ENCODE measurements at regions not wholly inside any gene's neighbourhood (a gene's known extent, or its start where the extent isn't known, plus 50 kb on each side); places are given as distances from the start of the nearest gene placed in this dataset.

DNA sequence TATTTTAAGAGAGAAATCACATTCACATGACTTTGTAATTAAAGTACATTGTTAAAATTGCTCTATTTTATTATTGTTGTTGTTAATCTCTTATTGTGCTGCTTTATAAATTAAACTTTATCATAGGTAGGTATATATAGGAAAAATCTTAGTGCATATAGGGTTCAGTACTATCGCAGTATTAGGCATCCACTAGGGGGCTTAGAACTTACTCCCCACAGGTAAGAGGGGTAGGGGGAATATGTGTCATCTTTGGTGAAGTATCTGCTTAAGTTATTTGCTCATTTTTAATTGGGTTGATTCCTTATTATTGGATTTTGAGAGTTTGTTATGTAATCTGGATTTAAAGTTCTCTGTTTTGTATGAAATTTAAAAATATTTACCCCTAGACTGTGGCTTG lies 385.2 kb downstream of the DUSP10 start:
- 87 to 95% methylated on average over 1 of the region's 1 CpG for whole genome bisulfite sequencing, 2 experiments (ENCODE audit: low coverage in 1 of 2, low lambda C conversion rate in 2 of 2, missing lambda C conversion rate in 2 of 2)
- no peak for TF ChIP-seq EZH2 (IDR thresholded peaks at IDR 0.05; ENCODE audit: insufficient read depth, poor library complexity, severe bottlenecking)
- TF ChIP-seq EZH2phosphoT487 (IDR thresholded peaks at IDR 0.05; ENCODE audit: insufficient read depth, low read depth), result no peak
- no peak overlapping the region for H3K4me3 ChIP-seq
- H3K9me2 ChIP-seq (ENCODE audit: insufficient read depth), result no peaks in the 10 kb centered on the region; the same call in 1 of the 2 replicates
- H3K27me3 ChIP-seq (replicated peaks; ENCODE audit: insufficient read depth), result no peaks in the 10 kb centered on the region
- no peak overlapping the region for H3K4me2 ChIP-seq (ENCODE audit: unreplicated experiment)
- H3K79me2 ChIP-seq (ENCODE audit: insufficient read depth), result no peaks in the 10 kb centered on the region
- H3K4me1 ChIP-seq (ENCODE audit: insufficient read depth), result no peaks in the 10 kb centered on the region
- in situ Hi-C loops (cut with MboI), result no loop called here
- no peak overlapping the region for H3K27ac ChIP-seq
- no peaks in the 10 kb centered on the region for H4K20me1 ChIP-seq (ENCODE audit: insufficient read depth)
- no peak for DNase-seq
- H3K36me3 ChIP-seq (ENCODE audit: low read depth), result no peaks in the 10 kb centered on the region
- H2AFZ ChIP-seq, result no peak overlapping the region
- H3K9me3 ChIP-seq (ENCODE audit: low read depth), result no peaks in the 10 kb centered on the region
- no peaks in the 10 kb centered on the region for H3F3A ChIP-seq (ENCODE audit: insufficient read depth)
- H3K9ac ChIP-seq, result no peak overlapping the region

DNA sequence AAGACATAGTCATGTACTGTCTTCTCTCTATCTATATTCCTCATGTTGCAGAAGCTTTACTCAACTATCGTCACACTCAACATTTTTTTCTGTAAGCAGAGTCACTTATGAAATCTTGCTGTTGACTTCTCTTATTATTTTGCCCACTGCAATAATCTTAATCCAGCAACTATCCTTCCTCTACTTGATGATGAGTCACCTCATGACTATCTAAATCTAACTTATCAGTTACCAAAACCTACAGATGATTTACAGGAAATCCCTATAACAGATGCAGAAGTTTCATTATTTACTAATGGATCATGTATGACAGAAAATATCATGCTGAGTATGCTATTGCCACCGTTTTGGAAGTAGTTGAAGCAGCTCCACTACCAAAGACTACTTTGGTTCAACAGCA lies 378.9 kb downstream of the DUSP10 start:
- H3K27ac ChIP-seq, result no peak overlapping the region
- no peak overlapping the region for H3K9ac ChIP-seq
- in situ Hi-C loops (cut with MboI), result no loop called here
- H3K9me2 ChIP-seq (ENCODE audit: insufficient read depth), result no peaks in the 10 kb centered on the region
- no peak for TF ChIP-seq EZH2 (IDR thresholded peaks at IDR 0.05; ENCODE audit: insufficient read depth, poor library complexity, severe bottlenecking)
- no peak for TF ChIP-seq EZH2phosphoT487 (IDR thresholded peaks at IDR 0.05; ENCODE audit: insufficient read depth, low read depth)
- no peaks in the 10 kb centered on the region for H3K36me3 ChIP-seq (ENCODE audit: low read depth)
- H3F3A ChIP-seq (ENCODE audit: insufficient read depth), result no peaks in the 10 kb centered on the region
- H3K4me2 ChIP-seq (ENCODE audit: unreplicated experiment), result no peak overlapping the region
- no peak for DNase-seq
- H3K4me3 ChIP-seq, result no peak overlapping the region
- no peaks in the 10 kb centered on the region for H4K20me1 ChIP-seq (ENCODE audit: insufficient read depth)
- no peaks in the 10 kb centered on the region for H3K4me1 ChIP-seq (ENCODE audit: insufficient read depth)
- no peaks in the 10 kb centered on the region for H3K9me3 ChIP-seq (ENCODE audit: low read depth)
- WGBS, 2 experiments (ENCODE audit: low coverage in 1 of 2, low lambda C conversion rate in 2 of 2, missing lambda C conversion rate in 2 of 2), result 89 to 96% methylated on average over 2 of the region's 2 CpGs
- H2AFZ ChIP-seq, result no peak overlapping the region
- no peaks in the 10 kb centered on the region for H3K27me3 ChIP-seq (replicated peaks; ENCODE audit: insufficient read depth)
- no peaks in the 10 kb centered on the region for H3K79me2 ChIP-seq (ENCODE audit: insufficient read depth)

DNA sequence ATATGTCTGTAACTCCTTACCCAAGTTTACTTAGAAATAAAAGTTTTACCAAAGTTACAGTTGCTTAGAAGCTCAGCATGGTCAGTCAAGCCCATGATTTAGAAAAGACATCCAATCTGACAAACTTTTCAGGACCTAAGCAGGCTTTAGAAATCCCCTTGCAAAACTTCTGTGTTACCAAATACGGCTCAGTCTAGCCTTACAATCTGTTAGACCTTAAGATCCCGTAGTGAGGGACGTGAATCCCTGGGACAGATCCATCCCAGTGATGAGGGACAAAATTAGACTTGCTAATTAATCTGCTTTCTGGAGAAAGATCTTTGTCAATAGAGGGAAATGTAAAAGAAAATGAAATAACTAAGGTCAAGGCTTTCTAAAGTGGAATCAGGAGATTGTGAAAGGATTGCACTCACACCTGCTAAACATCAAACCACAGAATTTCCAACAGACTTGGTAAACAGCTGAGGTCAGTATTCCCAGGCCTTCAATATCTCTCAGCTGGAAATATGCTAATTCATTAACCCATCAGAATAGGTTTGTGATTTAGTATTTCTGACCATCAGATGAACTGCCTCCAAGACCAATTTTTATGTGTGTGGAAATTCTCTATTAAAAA lies 375.3 kb downstream of the DUSP10 start:
- H3K79me2 ChIP-seq (ENCODE audit: insufficient read depth), result no peaks in the 10 kb centered on the region
- no peaks in the 10 kb centered on the region for H3K36me3 ChIP-seq (ENCODE audit: low read depth)
- in situ Hi-C loops (cut with MboI), result no loop called here
- no peaks in the 10 kb centered on the region for H3K27me3 ChIP-seq (replicated peaks; ENCODE audit: insufficient read depth)
- WGBS, 2 experiments (ENCODE audit: low coverage in 1 of 2, low lambda C conversion rate in 2 of 2, missing lambda C conversion rate in 2 of 2), result 79 to 92% methylated on average over 3 of the region's 3 CpGs
- H3F3A ChIP-seq (ENCODE audit: insufficient read depth), result no peaks in the 10 kb centered on the region
- H3K9me3 ChIP-seq (ENCODE audit: low read depth), result no peaks in the 10 kb centered on the region
- H3K27ac ChIP-seq, result no peak overlapping the region
- no peaks in the 10 kb centered on the region for H3K4me1 ChIP-seq (ENCODE audit: insufficient read depth)
- no peak overlapping the region for H3K4me3 ChIP-seq
- no peaks in the 10 kb centered on the region for H3K9me2 ChIP-seq (ENCODE audit: insufficient read depth)
- no peak overlapping the region for H3K4me2 ChIP-seq (ENCODE audit: unreplicated experiment)
- TF ChIP-seq EZH2phosphoT487 (IDR thresholded peaks at IDR 0.05; ENCODE audit: insufficient read depth, low read depth) (no peak), EZH2 (IDR thresholded peaks at IDR 0.05; ENCODE audit: insufficient read depth, poor library complexity, severe bottlenecking) (no peak)
- DNase-seq, result no peak
- H3K9ac ChIP-seq, result no peak overlapping the region
- no peak overlapping the region for H2AFZ ChIP-seq
- no peaks in the 10 kb centered on the region for H4K20me1 ChIP-seq (ENCODE audit: insufficient read depth)

DNA sequence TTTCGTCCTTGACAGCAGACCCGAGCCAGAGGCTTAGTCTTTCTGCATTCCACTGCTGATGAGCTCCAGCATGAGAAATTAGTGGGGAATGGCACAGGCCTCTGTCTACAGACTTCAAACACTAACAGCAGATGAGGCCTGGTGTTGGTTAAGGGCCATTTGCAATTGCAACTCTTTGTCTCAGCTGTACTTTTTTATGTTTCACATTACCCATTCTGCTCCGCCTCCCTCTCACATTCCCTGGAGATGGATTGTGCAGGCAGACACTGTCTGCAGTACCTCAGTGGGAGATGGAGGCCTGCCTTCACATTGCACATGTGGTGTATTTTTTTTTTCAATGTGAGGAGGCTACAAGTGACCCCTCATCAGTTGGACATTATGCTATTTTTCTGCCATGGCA lies 370.2 kb downstream of the DUSP10 start:
- H3K36me3 ChIP-seq (ENCODE audit: low read depth), result no peaks in the 10 kb centered on the region
- H3K27me3 ChIP-seq (replicated peaks; ENCODE audit: insufficient read depth), result no peaks in the 10 kb centered on the region
- no peak overlapping the region for H3K9ac ChIP-seq
- H4K20me1 ChIP-seq (ENCODE audit: insufficient read depth), result no peaks in the 10 kb centered on the region
- in situ Hi-C loops (cut with MboI), result no loop called here
- no peaks in the 10 kb centered on the region for H3F3A ChIP-seq (ENCODE audit: insufficient read depth)
- H3K27ac ChIP-seq, result no peak overlapping the region
- H3K4me2 ChIP-seq (ENCODE audit: unreplicated experiment), result no peak overlapping the region
- WGBS, 2 experiments (ENCODE audit: low coverage in 1 of 2, low lambda C conversion rate in 2 of 2, missing lambda C conversion rate in 2 of 2), result 37 to 39% methylated on average over 3 of the region's 3 CpGs
- no peak overlapping the region for H2AFZ ChIP-seq
- H3K9me3 ChIP-seq (ENCODE audit: low read depth), result no peaks in the 10 kb centered on the region
- H3K4me1 ChIP-seq (ENCODE audit: insufficient read depth), result no peaks in the 10 kb centered on the region
- H3K79me2 ChIP-seq (ENCODE audit: insufficient read depth), result no peaks in the 10 kb centered on the region
- no peak for DNase-seq
- no peaks in the 10 kb centered on the region; the same call in 1 of the 2 replicates for H3K9me2 ChIP-seq (ENCODE audit: insufficient read depth)
- TF ChIP-seq EZH2phosphoT487 (IDR thresholded peaks at IDR 0.05; ENCODE audit: insufficient read depth, low read depth) (no peak), EZH2 (IDR thresholded peaks at IDR 0.05; ENCODE audit: insufficient read depth, poor library complexity, severe bottlenecking) (no peak)
- no peak overlapping the region for H3K4me3 ChIP-seq

DNA sequence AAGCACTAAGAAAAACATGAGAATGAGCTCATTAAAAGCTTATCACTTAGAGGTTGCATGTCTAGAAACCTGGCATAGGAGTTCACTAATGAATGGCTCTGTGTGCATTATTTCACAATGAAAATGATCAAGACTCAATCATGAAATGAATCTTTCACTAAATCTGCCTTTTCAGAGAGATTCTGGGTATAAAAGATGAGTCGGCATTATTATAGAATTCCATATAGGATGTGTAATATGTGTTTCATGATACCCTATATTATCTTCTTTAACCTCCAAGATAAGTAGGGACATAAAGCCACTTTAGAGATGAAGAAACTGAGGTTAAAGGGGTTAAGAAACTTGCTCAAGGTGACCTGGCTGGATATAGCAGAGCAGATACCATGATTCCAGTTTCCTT lies 368.1 kb downstream of the DUSP10 start:
- no peaks in the 10 kb centered on the region for H3F3A ChIP-seq (ENCODE audit: insufficient read depth)
- H4K20me1 ChIP-seq (ENCODE audit: insufficient read depth), result no peaks in the 10 kb centered on the region
- H3K27ac ChIP-seq, result no peak overlapping the region
- H3K79me2 ChIP-seq (ENCODE audit: insufficient read depth), result no peaks in the 10 kb centered on the region
- H3K9me3 ChIP-seq (ENCODE audit: low read depth), result no peaks in the 10 kb centered on the region
- H3K4me2 ChIP-seq (ENCODE audit: unreplicated experiment), result no peak overlapping the region
- no peaks in the 10 kb centered on the region for H3K4me1 ChIP-seq (ENCODE audit: insufficient read depth)
- H2AFZ ChIP-seq, result no peak overlapping the region
- H3K9ac ChIP-seq, result no peak overlapping the region
- H3K36me3 ChIP-seq (ENCODE audit: low read depth), result no peaks in the 10 kb centered on the region
- H3K27me3 ChIP-seq (replicated peaks; ENCODE audit: insufficient read depth), result no peaks in the 10 kb centered on the region
- H3K4me3 ChIP-seq, result no peak overlapping the region
- in situ Hi-C loops (cut with MboI), result no loop called here
- WGBS, 2 experiments (ENCODE audit: low coverage in 1 of 2, low lambda C conversion rate in 2 of 2, missing lambda C conversion rate in 2 of 2), result 89 to 92% methylated on average over 1 of the region's 1 CpG
- H3K9me2 ChIP-seq (ENCODE audit: insufficient read depth), result no peaks in the 10 kb centered on the region; the same call in 1 of the 2 replicates
- DNase-seq, result no peak
- TF ChIP-seq EZH2 (IDR thresholded peaks at IDR 0.05; ENCODE audit: insufficient read depth, poor library complexity, severe bottlenecking) (no peak), EZH2phosphoT487 (IDR thresholded peaks at IDR 0.05; ENCODE audit: insufficient read depth, low read depth) (no peak)
